Neuronal stem cell (in vitro differentiated cells): ENCODE measurements at regions not wholly inside any gene's neighbourhood (a gene's known extent, or its start where the extent isn't known, plus 50 kb on each side); places are given as distances from the start of the nearest gene placed in this dataset.

Experiments used
- DNase-seq: peaks from one replicate; pipeline ENCODE4 v3.0.0-alpha.2; 2013; ENCODE audit warnings: low spot score
- H2AFZ ChIP-seq: one replicate; pipeline ENCODE4 v1.6.1; 2013; ENCODE audit warnings: mild to moderate bottlenecking, low read length, inconsistent platforms
- H2AK5ac ChIP-seq: 2 replicates; pipeline ENCODE4 v1.6.1; 2013; ENCODE audit warnings: low read depth, mild to moderate bottlenecking, inconsistent platforms, low read length, moderate library complexity, mixed read lengths
- H2BK120ac ChIP-seq: 2 replicates; pipeline ENCODE4 v1.6.1; 2013; ENCODE audit warnings: low read depth, mild to moderate bottlenecking, inconsistent platforms, low read length, moderate library complexity, mixed read lengths
- H2BK12ac ChIP-seq: one replicate; pipeline ENCODE4 v1.6.1; 2013; ENCODE audit warnings: low read length, inconsistent platforms
- H2BK15ac ChIP-seq: 2 replicates; pipeline ENCODE4 v1.6.1; 2013; ENCODE audit warnings: mild to moderate bottlenecking, low read length, inconsistent platforms, mixed read lengths
- H2BK5ac ChIP-seq: one replicate; pipeline ENCODE4 v1.6.1; 2013; ENCODE audit warnings: inconsistent platforms, mild to moderate bottlenecking, low read length, moderate library complexity
- H3K14ac ChIP-seq: one replicate; pipeline ENCODE4 v1.6.1; 2013; ENCODE audit warnings: low read length, inconsistent platforms
- H3K18ac ChIP-seq: 2 replicates; pipeline ENCODE4 v1.6.1; 2013; ENCODE audit warnings: low read length, inconsistent platforms
- H3K23ac ChIP-seq: 2 replicates; pipeline ENCODE4 v1.6.1; 2013; ENCODE audit warnings: low read depth, mild to moderate bottlenecking, mixed read lengths, low read length, inconsistent platforms; ENCODE audit not compliant: poor library complexity
- H3K27ac ChIP-seq: replicated peaks from 3 replicates; pipeline ENCODE4 v1.5.1; 2013; ENCODE audit warnings: low read length, inconsistent platforms
- H3K27me3 ChIP-seq, 3 experiments: 2 replicates each; pipeline ENCODE4 v1.6.1; 2013; ENCODE audit warnings: low read length in 3 of 3, mild to moderate bottlenecking in 2 of 3, inconsistent platforms in 1 of 3, low read depth in 1 of 3, mixed read lengths in 1 of 3, moderate library complexity in 1 of 3; ENCODE audit not compliant: control insufficient read depth in 3 of 3, insufficient read depth in 3 of 3
- H3K36me3 ChIP-seq, 2 donors: replicated peaks in 1 of 2; 2 replicates each; pipeline ENCODE4 v1.6.1; 2013; ENCODE audit warnings: low read length in 2 of 2; ENCODE audit not compliant: control insufficient read depth in 2 of 2, insufficient read depth in 2 of 2
- H3K4ac ChIP-seq: 2 replicates; pipeline ENCODE4 v1.6.1; 2013; ENCODE audit warnings: inconsistent platforms, mild to moderate bottlenecking, low read length, moderate library complexity
- H3K4me1 ChIP-seq, 2 donors: 1 replicate in 1 of 2; 2 replicates in 1 of 2; pipeline ENCODE4 v1.6.1; 2013; ENCODE audit warnings: low read length in 2 of 2, low read depth in 1 of 2; ENCODE audit not compliant: control insufficient read depth in 2 of 2, insufficient read depth in 1 of 2
- H3K4me2 ChIP-seq: one replicate; pipeline ENCODE4 v1.6.1; 2013; ENCODE audit warnings: mild to moderate bottlenecking, low read length, inconsistent platforms; ENCODE audit not compliant: insufficient read depth, poor library complexity, severe bottlenecking
- H3K4me3 ChIP-seq, 2 donors: 2 replicates each; pipeline ENCODE4 v1.5.1; 2013; ENCODE audit warnings: low read length in 2 of 2, mild to moderate bottlenecking in 2 of 2, inconsistent platforms in 1 of 2, moderate library complexity in 1 of 2
- H3K79me1 ChIP-seq: one replicate; pipeline ENCODE4 v1.6.1; 2013; ENCODE audit warnings: low read depth, mild to moderate bottlenecking, inconsistent platforms, low read length, moderate library complexity
- H3K9ac ChIP-seq: one replicate; pipeline ENCODE4 v1.6.1; 2013; ENCODE audit warnings: mild to moderate bottlenecking, low read depth, low read length, inconsistent platforms; ENCODE audit not compliant: poor library complexity
- H3K9me3 ChIP-seq, 2 donors: replicated peaks in 1 of 2; 2 replicates each; pipeline versions ENCODE3 to v1.6.1; 2013; ENCODE audit warnings: low read length in 2 of 2, mild to moderate bottlenecking in 2 of 2, inconsistent platforms in 1 of 2, low read depth in 1 of 2, mixed read lengths in 1 of 2, moderate library complexity in 1 of 2; ENCODE audit not compliant: control insufficient read depth in 2 of 2, insufficient read depth in 1 of 2
- H4K8ac ChIP-seq: one replicate; pipeline ENCODE4 v1.6.1; 2013; ENCODE audit warnings: low read depth, mild to moderate bottlenecking, inconsistent platforms, low read length, moderate library complexity
- H4K91ac ChIP-seq: one replicate; pipeline ENCODE4 v1.6.1; 2013; ENCODE audit warnings: low read length, low read depth, mild to moderate bottlenecking, inconsistent platforms; ENCODE audit not compliant: poor library complexity
- WGBS, 2 donors: extraction: QIAGEN DNeasy Blood & Tissue Kit; methylation state at CpG; one replicate each; pipeline ENCODE4 v1.1.7; 2013; ENCODE audit warnings: missing lambda C conversion rate in 2 of 2, mixed read lengths in 1 of 2; ENCODE audit not compliant: insufficient read length in 2 of 2, insufficient replicate concordance in 1 of 2; ENCODE audit errors: extremely low coverage in 2 of 2; 5-methylcytosine and 5-hydroxymethylcytosine counted together

GRCh38 chrY:8629636-8630035 is 707.6 kb upstream of the TSPY4 start:
- no peak overlapping the region for H3K23ac ChIP-seq
- no peak for DNase-seq
- no peak overlapping the region for H2BK5ac ChIP-seq
- H3K9me3 ChIP-seq, result peaks cover 0 to 15% of the 10 kb centered on the region in 2 donors
- H4K8ac ChIP-seq, result no peak overlapping the region
- no peak overlapping the region for H2BK12ac ChIP-seq
- H2BK15ac ChIP-seq, result no peak overlapping the region
- no peak overlapping the region for H2BK120ac ChIP-seq
- H3K79me1 ChIP-seq, result no peaks in the 10 kb centered on the region
- no peaks in the 10 kb centered on the region for H3K4me1 ChIP-seq
- H3K27ac ChIP-seq, result no peak overlapping the region
- H3K14ac ChIP-seq, result no peak overlapping the region
- H3K9ac ChIP-seq, result no peak overlapping the region
- no peak overlapping the region for H3K4ac ChIP-seq
- no peak overlapping the region for H2AFZ ChIP-seq
- WGBS, 2 donors, result no CpG with 5 or more reads among the region's 2 CpGs
- no peak overlapping the region for H3K18ac ChIP-seq
- H3K4me2 ChIP-seq, result no peak overlapping the region
- no peak overlapping the region for H3K4me3 ChIP-seq
- H3K36me3 ChIP-seq, result no peaks in the 10 kb centered on the region
- no peak overlapping the region for H4K91ac ChIP-seq
- no peaks in the 10 kb centered on the region for H3K27me3 ChIP-seq
- H2AK5ac ChIP-seq, result no peak overlapping the region

- H3K18ac ChIP-seq, result no peak overlapping the region
- H3K23ac ChIP-seq, result no peak overlapping the region
- no peak overlapping the region for H2BK15ac ChIP-seq
- peaks cover 0 to 13% of the 10 kb centered on the region in 2 donors for H3K9me3 ChIP-seq
- no peaks in the 10 kb centered on the region for H3K4me1 ChIP-seq
- no peak for DNase-seq
- no peak overlapping the region for H2AFZ ChIP-seq
- H2BK12ac ChIP-seq, result no peak overlapping the region
- no peak overlapping the region for H3K4me2 ChIP-seq
- H3K27me3 ChIP-seq, result no peaks in the 10 kb centered on the region
- H3K9ac ChIP-seq, result no peak overlapping the region
- H3K79me1 ChIP-seq, result no peaks in the 10 kb centered on the region
- no peak overlapping the region for H3K14ac ChIP-seq
- H3K4ac ChIP-seq, result no peak overlapping the region
- H2AK5ac ChIP-seq, result no peak overlapping the region
- no peaks in the 10 kb centered on the region for H3K36me3 ChIP-seq
- no peak overlapping the region for H2BK5ac ChIP-seq
- H3K27ac ChIP-seq, result no peak overlapping the region
- no peak overlapping the region for H4K91ac ChIP-seq
- WGBS, 2 donors, result no CpG with 5 or more reads among the region's 5 CpGs
- H2BK120ac ChIP-seq, result no peak overlapping the region
- no peak overlapping the region for H3K4me3 ChIP-seq
- H4K8ac ChIP-seq, result no peak overlapping the region
Measured at GRCh38 chrY:8638111-8638510, 699.2 kb upstream of the TSPY4 start.

- no peak overlapping the region for H3K4ac ChIP-seq
- no peaks in the 10 kb centered on the region for H3K4me1 ChIP-seq
- no peak overlapping the region for H3K9ac ChIP-seq
- H2BK5ac ChIP-seq, result no peak overlapping the region
- peaks cover 0 to 14% of the 10 kb centered on the region in 2 donors for H3K9me3 ChIP-seq
- H2AFZ ChIP-seq, result no peak overlapping the region
- H3K36me3 ChIP-seq, result no peaks in the 10 kb centered on the region
- DNase-seq, result no peak
- H2BK120ac ChIP-seq, result no peak overlapping the region
- no peak overlapping the region for H3K14ac ChIP-seq
- H3K27me3 ChIP-seq, result no peaks in the 10 kb centered on the region
- no peak overlapping the region for H4K91ac ChIP-seq
- H3K4me2 ChIP-seq, result no peak overlapping the region
- H2AK5ac ChIP-seq, result no peak overlapping the region
- H3K4me3 ChIP-seq, result no peak overlapping the region
- no peak overlapping the region for H2BK15ac ChIP-seq
- no peak overlapping the region for H2BK12ac ChIP-seq
- WGBS, 2 donors, result no CpG with 5 or more reads among the region's 3 CpGs
- H3K23ac ChIP-seq, result no peak overlapping the region
- H3K79me1 ChIP-seq, result no peaks in the 10 kb centered on the region
- no peak overlapping the region for H3K27ac ChIP-seq
- H3K18ac ChIP-seq, result no peak overlapping the region
- no peak overlapping the region for H4K8ac ChIP-seq
Measured at GRCh38 chrY:8644926-8645325, 692.3 kb upstream of the TSPY4 start.

GRCh38 chrY:8652445-8652844 is 684.8 kb upstream of the TSPY4 start:
- no peak overlapping the region for H2BK120ac ChIP-seq
- H3K23ac ChIP-seq, result no peak overlapping the region
- H2BK15ac ChIP-seq, result no peak overlapping the region
- no peak overlapping the region for H2BK12ac ChIP-seq
- H3K4me1 ChIP-seq, result no peaks in the 10 kb centered on the region
- no peak overlapping the region for H2AK5ac ChIP-seq
- no peak overlapping the region for H4K8ac ChIP-seq
- no peaks in the 10 kb centered on the region for H3K36me3 ChIP-seq
- H3K9me3 ChIP-seq, result peaks cover 0 to 9% of the 10 kb centered on the region in 2 donors
- no peaks in the 10 kb centered on the region for H3K79me1 ChIP-seq
- H4K91ac ChIP-seq, result no peak overlapping the region
- H3K9ac ChIP-seq, result no peak overlapping the region
- WGBS, 2 donors, result no CpG with 5 or more reads among the region's 1 CpG
- H3K4me2 ChIP-seq, result no peak overlapping the region
- DNase-seq, result no peak
- H3K27me3 ChIP-seq, result no peaks in the 10 kb centered on the region
- H3K4me3 ChIP-seq, result no peak overlapping the region
- no peak overlapping the region for H3K14ac ChIP-seq
- H3K27ac ChIP-seq, result no peak overlapping the region
- H2AFZ ChIP-seq, result no peak overlapping the region
- no peak overlapping the region for H2BK5ac ChIP-seq
- H3K4ac ChIP-seq, result no peak overlapping the region
- H3K18ac ChIP-seq, result no peak overlapping the region
